ENCODE measurements at regions not wholly inside any gene's neighbourhood (a gene's known extent, or its start where the extent isn't known, plus 50 kb on each side); places are given as distances from the start of the nearest gene placed in this dataset.
"Not testable (repeated sequence)": the region's sequence is repeated elsewhere in the genome, so short reads cannot be mapped to it uniquely, and the experiment has no call there.

GRCh38 chr7:39829028-39829427 is 121.0 kb upstream of the CDK13 start:
- no peak overlapping the region for H3K9ac ChIP-seq (ENCODE audit: low read length)
- H3K27me3 ChIP-seq (ENCODE audit: control insufficient read depth, insufficient read depth, low read length), result no peaks in the 10 kb centered on the region
- no peak overlapping the region for H3K27ac ChIP-seq (ENCODE audit: low read depth, low read length)
- H3K4me1 ChIP-seq (ENCODE audit: control insufficient read depth, insufficient read depth, low read length), result no peaks in the 10 kb centered on the region
- no peaks in the 10 kb centered on the region for H3K36me3 ChIP-seq (ENCODE audit: control insufficient read depth, insufficient read depth, low read length)
- H3K4me3 ChIP-seq (ENCODE audit: low read length), result no peak overlapping the region

- no peaks in the 10 kb centered on the region for H3K4me1 ChIP-seq (ENCODE audit: control insufficient read depth, insufficient read depth, low read length)
- H3K4me3 ChIP-seq (ENCODE audit: low read length), result no peak overlapping the region
- H3K27me3 ChIP-seq (ENCODE audit: control insufficient read depth, insufficient read depth, low read length), result no peaks in the 10 kb centered on the region
- no peak overlapping the region for H3K9ac ChIP-seq (ENCODE audit: low read length)
- H3K36me3 ChIP-seq (ENCODE audit: control insufficient read depth, insufficient read depth, low read length), result no peaks in the 10 kb centered on the region
- H3K27ac ChIP-seq (ENCODE audit: low read depth, low read length), result no peak overlapping the region
Measured at GRCh38 chr7:39832519-39833085, 117.5 kb upstream of the CDK13 start.

- peak overlapping the region; percentile 51 for H3K4me3 ChIP-seq (ENCODE audit: low read length)
- not testable (repeated sequence) for H3K9ac ChIP-seq (ENCODE audit: low read length); H3K27me3 ChIP-seq (ENCODE audit: control insufficient read depth, insufficient read depth, low read length); H3K4me1 ChIP-seq (ENCODE audit: control insufficient read depth, insufficient read depth, low read length); H3K27ac ChIP-seq (ENCODE audit: low read depth, low read length); H3K36me3 ChIP-seq (ENCODE audit: control insufficient read depth, insufficient read depth, low read length)
Measured at GRCh38 chr7:39833180-39833799, 116.8 kb upstream of the CDK13 start.

GRCh38 chr7:39833865-39834634 is 116.0 kb upstream of the CDK13 start:
- peak overlapping the region; percentile 51 for H3K4me3 ChIP-seq (ENCODE audit: low read length)
- not testable (repeated sequence) for H3K36me3 ChIP-seq (ENCODE audit: control insufficient read depth, insufficient read depth, low read length); H3K9ac ChIP-seq (ENCODE audit: low read length); H3K4me1 ChIP-seq (ENCODE audit: control insufficient read depth, insufficient read depth, low read length); H3K27ac ChIP-seq (ENCODE audit: low read depth, low read length); H3K27me3 ChIP-seq (ENCODE audit: control insufficient read depth, insufficient read depth, low read length)

GRCh38 chr7:39838326-39838725 is 111.7 kb upstream of the CDK13 start:
- H3K27me3 ChIP-seq (ENCODE audit: control insufficient read depth, insufficient read depth, low read length), result no peaks in the 10 kb centered on the region
- no peak overlapping the region for H3K4me3 ChIP-seq (ENCODE audit: low read length)
- H3K4me1 ChIP-seq (ENCODE audit: control insufficient read depth, insufficient read depth, low read length), result no peaks in the 10 kb centered on the region
- no peak overlapping the region for H3K9ac ChIP-seq (ENCODE audit: low read length)
- no peak overlapping the region for H3K27ac ChIP-seq (ENCODE audit: low read depth, low read length)
- H3K36me3 ChIP-seq (ENCODE audit: control insufficient read depth, insufficient read depth, low read length), result no peaks in the 10 kb centered on the region

- no peaks in the 10 kb centered on the region for H3K27me3 ChIP-seq (ENCODE audit: control insufficient read depth, insufficient read depth, low read length)
- no peak overlapping the region for H3K4me3 ChIP-seq (ENCODE audit: low read length)
- H3K4me1 ChIP-seq (ENCODE audit: control insufficient read depth, insufficient read depth, low read length), result no peaks in the 10 kb centered on the region
- no peak overlapping the region for H3K27ac ChIP-seq (ENCODE audit: low read depth, low read length)
- H3K9ac ChIP-seq (ENCODE audit: low read length), result no peak overlapping the region
- no peaks in the 10 kb centered on the region for H3K36me3 ChIP-seq (ENCODE audit: control insufficient read depth, insufficient read depth, low read length)
Measured at GRCh38 chr7:39845006-39845405, 105.0 kb upstream of the CDK13 start.

- Histone ChIP-seq H3K36me3 (ENCODE audit: control insufficient read depth, insufficient read depth, low read length) (no peaks in the 10 kb centered on the region), H3K4me3 (ENCODE audit: low read length) (no peak overlapping the region), H3K27me3 (ENCODE audit: control insufficient read depth, insufficient read depth, low read length) (no peaks in the 10 kb centered on the region), H3K4me1 (ENCODE audit: control insufficient read depth, insufficient read depth, low read length) (no peaks in the 10 kb centered on the region), H3K9ac (ENCODE audit: low read length) (no peak overlapping the region), H3K27ac (ENCODE audit: low read depth, low read length) (no peak overlapping the region)
Measured at GRCh38 chr7:39847227-39847626, 102.8 kb upstream of the CDK13 start.

GRCh38 chr7:39851466-39852045 is 98.5 kb upstream of the CDK13 start:
- Histone ChIP-seq H3K27ac (ENCODE audit: low read depth, low read length) (no peak overlapping the region), H3K9ac (ENCODE audit: low read length) (no peak overlapping the region), H3K4me1 (ENCODE audit: control insufficient read depth, insufficient read depth, low read length) (no peaks in the 10 kb centered on the region), H3K27me3 (ENCODE audit: control insufficient read depth, insufficient read depth, low read length) (no peaks in the 10 kb centered on the region), H3K4me3 (ENCODE audit: low read length) (no peak overlapping the region), H3K36me3 (ENCODE audit: control insufficient read depth, insufficient read depth, low read length) (no peaks in the 10 kb centered on the region)

- not testable (repeated sequence) for H3K27me3 ChIP-seq (ENCODE audit: control insufficient read depth, insufficient read depth, low read length); H3K27ac ChIP-seq (ENCODE audit: low read depth, low read length); H3K9ac ChIP-seq (ENCODE audit: low read length); H3K4me1 ChIP-seq (ENCODE audit: control insufficient read depth, insufficient read depth, low read length); H3K36me3 ChIP-seq (ENCODE audit: control insufficient read depth, insufficient read depth, low read length)
- H3K4me3 ChIP-seq (ENCODE audit: low read length), result peak overlapping the region; percentile 45
Measured at GRCh38 chr7:39854616-39855324, 95.3 kb upstream of the CDK13 start.

GRCh38 chr7:39855325-39855674 is 94.8 kb upstream of the CDK13 start:
- no peaks in the 10 kb centered on the region for H3K4me1 ChIP-seq (ENCODE audit: control insufficient read depth, insufficient read depth, low read length)
- no peak overlapping the region for H3K9ac ChIP-seq (ENCODE audit: low read length)
- H3K27me3 ChIP-seq (ENCODE audit: control insufficient read depth, insufficient read depth, low read length), result no peaks in the 10 kb centered on the region
- H3K4me3 ChIP-seq (ENCODE audit: low read length), result peak overlapping the region; percentile 45
- H3K36me3 ChIP-seq (ENCODE audit: control insufficient read depth, insufficient read depth, low read length), result no peaks in the 10 kb centered on the region
- no peak overlapping the region for H3K27ac ChIP-seq (ENCODE audit: low read depth, low read length)

- H3K4me1 ChIP-seq (ENCODE audit: control insufficient read depth, insufficient read depth, low read length); H3K4me3 ChIP-seq (ENCODE audit: low read length); H3K27ac ChIP-seq (ENCODE audit: low read depth, low read length); H3K27me3 ChIP-seq (ENCODE audit: control insufficient read depth, insufficient read depth, low read length); H3K9ac ChIP-seq (ENCODE audit: low read length); H3K36me3 ChIP-seq (ENCODE audit: control insufficient read depth, insufficient read depth, low read length): not testable (repeated sequence)
Measured at GRCh38 chr7:39863675-39864322, 86.3 kb upstream of the CDK13 start.

- not testable (repeated sequence) for H3K4me1 ChIP-seq (ENCODE audit: control insufficient read depth, insufficient read depth, low read length); H3K4me3 ChIP-seq (ENCODE audit: low read length); H3K27ac ChIP-seq (ENCODE audit: low read depth, low read length); H3K36me3 ChIP-seq (ENCODE audit: control insufficient read depth, insufficient read depth, low read length); H3K27me3 ChIP-seq (ENCODE audit: control insufficient read depth, insufficient read depth, low read length); H3K9ac ChIP-seq (ENCODE audit: low read length)
Measured at GRCh38 chr7:39869888-39870522, 80.1 kb upstream of the CDK13 start.

Measured in rectal smooth muscle tissue (tissue), 1 donor.